Coronary artery (tissue), 2 donors: ENCODE measurements at regions not wholly inside any gene's neighbourhood (a gene's known extent, or its start where the extent isn't known, plus 50 kb on each side); places are given as distances from the start of the nearest gene placed in this dataset.
A peak's percentile ranks its signal among the peaks of the same experiment; 100 is the strongest.
"Not testable (repeated sequence)": the region's sequence is repeated elsewhere in the genome, so short reads cannot be mapped to it uniquely, and the experiment has no call there.

Experiments used
- DNase-seq: peaks from one replicate; pipeline ENCODE4 v3.0.0-alpha.2; 2017; ENCODE audit warnings: low spot score
- H3K27ac ChIP-seq, 2 donors: fragments of 200-600 bp; sonication (generic); one replicate each; pipeline ENCODE4 v1.5.1; 2016 to 2019
- H3K4me3 ChIP-seq: fragments of 200-600 bp; sonication (generic); 2 replicates; pipeline ENCODE4 v1.5.1; 2016; ENCODE audit warnings: mild to moderate bottlenecking, moderate library complexity

DNA sequence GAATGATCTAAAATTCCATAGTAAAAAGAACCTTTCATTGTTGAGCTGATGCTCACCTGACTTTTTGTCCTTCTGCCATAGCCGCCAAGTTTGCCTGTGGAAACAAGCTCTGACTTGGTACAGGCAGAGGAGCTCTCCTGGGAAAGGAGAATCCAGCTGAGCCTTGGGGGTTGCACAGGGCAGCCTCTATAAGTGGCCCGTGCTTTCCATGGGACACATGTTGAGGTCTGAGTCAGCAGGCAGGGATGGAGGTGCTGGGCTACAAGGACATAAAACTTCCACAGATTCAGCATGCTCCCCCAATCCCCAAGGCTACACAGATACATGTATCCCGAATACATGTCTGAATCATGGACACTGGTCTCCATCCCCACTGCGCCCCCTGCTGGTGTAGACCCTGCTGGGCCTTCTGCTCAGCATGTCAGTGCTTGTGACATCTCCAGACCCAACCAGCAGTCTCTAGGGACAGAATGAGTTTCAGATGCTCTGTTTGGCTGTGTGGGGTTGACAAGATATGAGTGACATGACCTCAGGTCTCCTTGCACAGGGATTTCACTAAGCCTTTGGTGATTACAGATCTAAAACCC, 551.7 kb downstream of the RPIA start:
- not testable (repeated sequence) for H3K4me3 ChIP-seq, DNase-seq, H3K27ac ChIP-seq

GRCh38 chr2:89244407-89244806, 552.9 kb downstream of the RPIA start:
- not testable (repeated sequence) for H3K27ac ChIP-seq, H3K4me3 ChIP-seq, DNase-seq

DNA sequence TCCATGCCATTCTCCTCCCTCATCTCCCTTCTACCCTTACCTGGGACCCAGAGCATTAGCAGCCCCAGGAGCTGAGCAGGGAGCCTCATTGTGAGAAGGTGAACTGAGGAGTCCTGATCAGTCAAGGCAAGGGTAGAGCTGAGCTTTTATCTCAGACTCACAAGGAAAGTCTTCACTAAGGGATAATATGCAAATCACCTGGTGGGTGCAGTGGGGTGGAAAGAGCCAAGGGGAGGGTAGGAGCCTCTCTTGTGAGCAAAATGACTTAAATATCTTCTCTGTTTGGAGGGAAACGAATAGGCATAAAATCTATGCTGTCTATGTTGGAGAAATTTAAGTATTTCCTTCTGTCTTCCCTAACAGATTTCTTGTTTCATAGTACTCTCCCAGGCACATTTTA, 554.0 kb downstream of the RPIA start:
- not testable (repeated sequence) for H3K27ac ChIP-seq, DNase-seq, H3K4me3 ChIP-seq

DNA sequence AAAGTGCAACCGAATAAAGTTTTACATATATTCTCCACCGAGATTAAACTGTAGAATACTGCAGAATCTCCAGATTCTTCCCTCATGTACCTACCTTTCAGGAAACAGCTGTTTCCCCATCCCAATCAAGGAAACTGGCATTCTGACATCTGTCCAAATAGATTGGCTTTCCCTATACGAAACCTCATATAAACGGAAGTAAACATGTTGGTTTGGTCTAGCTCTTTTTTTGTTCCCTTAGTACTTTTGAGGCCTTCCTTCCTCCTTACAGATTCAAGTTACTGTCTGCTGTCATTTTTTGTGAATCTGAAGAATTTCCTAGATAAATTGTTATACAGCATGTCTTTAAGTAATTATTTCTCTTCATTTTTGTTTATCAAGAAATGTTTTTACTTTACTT, 554.6 kb downstream of the RPIA start:
- H3K4me3 ChIP-seq, H3K27ac ChIP-seq, DNase-seq: not testable (repeated sequence)

GRCh38 chr2:89246620-89247019, 555.1 kb downstream of the RPIA start:
- not testable (repeated sequence) for H3K4me3 ChIP-seq, DNase-seq, H3K27ac ChIP-seq

- not testable (repeated sequence) for DNase-seq, H3K27ac ChIP-seq, H3K4me3 ChIP-seq
These were observed 563.5 kb downstream of the RPIA start for GRCh38 chr2:89255013-89255412.

- DNase-seq, H3K27ac ChIP-seq, H3K4me3 ChIP-seq: not testable (repeated sequence)
These were observed 582.0 kb downstream of the RPIA start for GRCh38 chr2:89273443-89273842.

GRCh38 chr2:89280536-89280935, 589.1 kb downstream of the RPIA start:
- not testable (repeated sequence) for H3K4me3 ChIP-seq

GRCh38 chr2:89286448-89287080, 595.1 kb downstream of the RPIA start:
- H3K27ac ChIP-seq, H3K4me3 ChIP-seq, DNase-seq: not testable (repeated sequence)

More at GRCh38 chr2:89280536-89280935, 589.1 kb downstream of the RPIA start:
- not testable (repeated sequence) for H3K27ac ChIP-seq, DNase-seq

DNA sequence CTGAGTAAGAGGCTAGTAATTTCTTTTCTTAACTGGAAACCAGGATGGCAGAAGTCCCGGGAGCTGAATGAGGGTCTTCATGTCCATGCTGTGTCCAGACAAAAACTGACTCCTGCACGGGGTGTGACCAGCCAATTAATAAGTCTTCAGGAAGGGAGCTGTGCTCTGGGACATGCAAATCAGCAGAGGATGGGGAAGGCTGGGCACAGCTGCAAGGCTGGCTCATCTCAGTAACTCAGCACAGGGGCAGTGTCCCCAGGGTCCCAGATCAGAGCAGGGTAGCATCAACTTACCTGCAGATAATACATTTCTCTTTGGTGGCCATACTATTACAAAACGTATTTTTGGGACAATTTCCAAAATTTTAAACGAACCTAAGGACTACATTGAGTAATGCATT, 595.6 kb downstream of the RPIA start:
- not testable (repeated sequence) for H3K27ac ChIP-seq, DNase-seq, H3K4me3 ChIP-seq

GRCh38 chr2:89291717-89292298, 600.3 kb downstream of the RPIA start:
- DNase-seq, H3K4me3 ChIP-seq, H3K27ac ChIP-seq: not testable (repeated sequence)

GRCh38 chr2:89293399-89293798, 601.9 kb downstream of the RPIA start:
- H3K4me3 ChIP-seq, H3K27ac ChIP-seq, DNase-seq: not testable (repeated sequence)

DNA sequence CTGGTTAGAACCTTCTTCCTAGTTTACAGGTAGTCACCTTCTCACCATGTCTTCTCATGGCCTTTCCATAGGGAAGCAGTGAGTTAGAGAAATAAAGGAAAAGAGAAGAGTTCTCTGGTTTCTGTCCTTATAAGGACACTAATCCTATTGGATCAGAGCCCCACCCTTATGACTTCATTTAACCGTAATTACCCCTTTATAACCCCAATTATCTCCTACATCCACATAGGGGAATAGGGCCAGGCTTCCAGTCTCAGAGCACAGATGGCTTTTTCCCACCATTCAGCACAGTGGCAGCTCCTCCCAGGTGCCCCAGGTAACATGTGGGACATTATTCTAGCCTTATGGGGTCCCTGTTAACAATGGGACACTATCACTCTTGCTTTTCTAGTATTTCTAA, 602.9 kb downstream of the RPIA start:
- H3K27ac ChIP-seq, DNase-seq, H3K4me3 ChIP-seq: not testable (repeated sequence)

DNA sequence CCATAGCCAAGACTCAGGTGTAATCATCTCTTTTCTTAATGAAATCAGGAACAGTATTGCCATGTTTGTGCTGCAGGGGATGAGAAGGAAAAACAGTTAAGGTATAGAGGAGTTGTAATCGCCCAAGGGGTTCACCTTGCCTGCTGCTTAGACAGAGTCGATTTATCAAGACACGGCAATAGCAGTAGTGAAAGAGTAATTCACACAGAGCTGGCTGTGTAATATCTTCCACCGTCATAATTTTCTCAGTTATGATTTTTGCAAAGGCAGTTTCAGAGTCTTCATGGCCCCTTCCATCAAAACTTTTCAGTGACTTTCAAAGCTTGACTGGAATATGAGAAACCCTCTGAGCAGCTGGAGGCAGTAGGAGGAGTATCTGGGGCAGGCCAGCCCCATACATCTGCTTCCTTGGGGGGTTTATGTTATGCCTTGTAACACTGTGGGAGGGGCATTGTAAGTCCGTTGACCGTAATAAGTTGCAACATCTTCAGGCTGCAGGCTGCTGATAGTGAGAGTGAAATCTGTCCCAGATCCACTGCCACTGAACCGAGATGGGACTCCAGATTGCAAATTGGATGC, 605.4 kb downstream of the RPIA start:
- H3K4me3 ChIP-seq, H3K27ac ChIP-seq, DNase-seq: not testable (repeated sequence)

DNA sequence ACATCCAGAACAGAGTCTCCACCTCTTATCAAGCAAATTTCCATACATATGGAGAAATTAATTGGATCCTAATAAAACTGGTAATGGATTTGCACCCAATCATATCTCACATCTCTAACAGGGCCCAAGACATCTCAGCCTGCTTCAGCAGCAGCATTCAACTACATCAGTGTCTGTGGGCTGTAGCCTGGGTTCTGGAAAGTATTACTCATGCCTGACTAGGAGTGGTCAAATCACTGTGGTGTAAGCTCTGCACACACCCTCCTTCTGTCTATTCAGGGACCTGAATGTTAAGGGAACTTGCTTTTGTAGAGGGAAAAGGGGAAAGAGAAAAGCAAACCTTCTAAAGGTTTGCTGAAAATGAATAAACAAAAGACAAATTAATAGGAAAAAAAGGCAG, 607.7 kb downstream of the RPIA start:
- not testable (repeated sequence) for DNase-seq, H3K27ac ChIP-seq, H3K4me3 ChIP-seq

DNA sequence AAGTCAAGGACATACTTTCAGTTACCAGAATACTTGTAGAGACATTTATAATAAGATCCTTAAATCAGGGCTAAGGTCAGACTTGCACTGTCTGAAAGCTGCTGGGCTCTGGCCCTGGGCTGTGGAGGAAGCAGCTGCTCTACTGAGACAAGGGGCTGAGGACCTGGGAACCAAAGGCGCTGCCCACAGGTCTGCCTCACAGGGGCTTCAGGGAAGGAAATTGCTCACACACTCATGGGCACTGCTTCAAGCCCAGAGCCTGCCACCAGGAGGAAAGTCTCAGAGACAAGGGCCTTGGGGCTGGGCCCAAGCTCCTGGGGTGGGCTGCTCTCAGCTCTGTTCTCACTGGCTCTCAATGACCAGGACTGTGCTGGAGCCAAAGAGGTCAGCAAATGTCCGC, 614.1 kb downstream of the RPIA start:
- peak; percentile 24 for DNase-seq
- not testable (repeated sequence) for H3K4me3 ChIP-seq, H3K27ac ChIP-seq

DNA sequence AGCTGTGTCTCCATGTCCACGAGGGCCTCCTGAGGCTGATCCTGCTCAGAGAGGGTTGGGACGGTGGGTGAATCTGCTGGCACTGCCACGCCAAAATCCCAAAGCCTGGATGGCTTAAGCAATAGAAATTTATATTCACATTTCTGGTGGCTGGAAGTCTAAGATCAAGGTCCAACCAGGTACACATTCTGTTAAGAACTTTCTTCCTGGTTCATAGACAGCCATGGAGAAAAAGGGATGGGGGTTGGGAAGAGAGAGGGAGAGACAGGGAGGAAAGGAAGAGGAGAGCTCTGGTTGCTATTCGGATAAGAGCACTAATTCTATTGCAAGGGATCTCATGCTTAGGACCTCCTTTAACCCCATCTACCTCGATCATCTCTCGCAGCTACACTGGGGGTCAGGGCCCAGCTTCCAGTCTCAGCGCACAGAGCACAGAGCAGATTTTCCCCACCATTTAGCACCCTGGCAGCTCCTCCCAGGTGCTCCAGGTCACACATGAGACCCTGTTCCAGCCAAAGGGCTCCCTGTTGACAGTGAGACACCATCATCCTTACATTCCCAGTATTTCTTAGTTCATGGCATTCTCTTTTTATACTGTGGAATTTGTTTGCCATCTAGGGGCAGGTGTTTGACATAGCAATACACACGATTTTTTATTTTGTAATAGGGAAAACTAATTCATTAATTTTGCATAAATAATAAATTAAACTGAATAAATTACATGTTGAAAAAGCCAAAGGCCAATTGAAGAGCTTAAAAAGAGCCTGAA, 615.6 kb downstream of the RPIA start:
- H3K4me3 ChIP-seq, H3K27ac ChIP-seq, DNase-seq: not testable (repeated sequence)

DNA sequence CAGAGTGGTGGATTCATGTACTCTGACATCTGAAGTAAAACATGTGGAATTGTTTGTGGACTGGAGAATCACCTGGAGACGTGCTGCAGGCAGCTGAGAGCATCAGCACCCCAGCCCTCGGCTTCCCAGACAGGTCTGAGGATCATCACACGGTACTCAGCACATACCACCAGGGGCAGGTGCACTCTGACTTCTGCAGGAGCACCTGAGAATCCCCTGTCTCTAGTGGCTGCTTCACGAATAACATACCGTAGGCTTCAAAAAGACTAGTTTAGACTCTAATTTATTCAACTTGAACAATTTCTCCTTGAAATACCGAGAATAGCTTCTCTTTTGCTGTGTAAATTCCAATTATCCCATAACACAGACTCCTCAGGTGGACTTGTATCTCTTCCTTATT, 627.5 kb downstream of the RPIA start:
- not testable (repeated sequence) for H3K27ac ChIP-seq, H3K4me3 ChIP-seq, DNase-seq

DNA sequence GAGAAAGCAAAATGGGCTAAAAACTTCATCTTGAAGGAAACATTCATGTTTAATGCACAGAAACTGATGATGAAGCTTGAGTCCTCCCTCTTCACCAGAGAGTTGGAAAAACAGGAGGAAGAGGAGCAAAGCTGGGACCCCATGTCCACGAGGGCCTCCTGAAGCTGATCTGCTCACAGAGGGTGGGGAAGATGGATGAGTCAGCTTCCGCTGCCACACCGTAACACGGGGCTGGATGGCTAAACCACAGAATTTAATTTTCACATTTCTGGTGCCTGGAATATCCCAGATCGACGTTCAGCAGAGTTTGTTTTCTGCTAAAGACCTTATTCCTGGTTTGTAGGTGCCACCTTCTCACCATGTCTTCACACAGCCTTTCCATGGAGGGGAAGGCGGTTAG, 634.4 kb downstream of the RPIA start:
- DNase-seq, H3K27ac ChIP-seq, H3K4me3 ChIP-seq: not testable (repeated sequence)
